Nucleus accumbens (tissue), 56 donors: ENCODE measurements at regions not wholly inside any gene's neighbourhood (a gene's known extent, or its start where the extent isn't known, plus 50 kb on each side); places are given as distances from the start of the nearest gene placed in this dataset.
A peak's percentile ranks its signal among the peaks of the same experiment; 100 is the strongest.

Experiments
- DNase-seq, 56 donors: peaks; one replicate each; lab custom pipeline; 2025; lab: John Stamatoyannopoulos, UW

GRCh38 chr2:103264058-103264768, 502.4 kb downstream of the TMEM182 start:
- DNase-seq = no peak

DNA sequence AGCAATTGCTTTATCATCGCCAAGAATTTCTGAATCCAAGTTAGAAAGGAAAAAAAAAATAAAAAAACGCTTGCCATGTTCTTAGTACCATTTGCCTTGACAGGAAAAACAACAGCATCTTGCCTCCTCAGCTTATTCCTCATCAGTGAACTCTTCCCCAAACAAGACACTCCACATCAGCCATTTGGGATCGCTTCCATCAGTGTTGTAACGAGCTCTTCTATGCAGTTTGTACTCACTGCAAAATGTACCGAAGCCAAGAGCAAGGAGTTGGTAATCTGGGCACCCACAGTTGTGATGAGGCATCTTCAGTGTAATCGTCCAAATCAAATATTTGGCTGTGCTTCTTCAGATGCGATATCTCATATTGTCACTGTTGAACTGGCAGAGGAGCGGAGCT, 503.7 kb downstream of the TMEM182 start:
- DNase-seq = no peak

DNA sequence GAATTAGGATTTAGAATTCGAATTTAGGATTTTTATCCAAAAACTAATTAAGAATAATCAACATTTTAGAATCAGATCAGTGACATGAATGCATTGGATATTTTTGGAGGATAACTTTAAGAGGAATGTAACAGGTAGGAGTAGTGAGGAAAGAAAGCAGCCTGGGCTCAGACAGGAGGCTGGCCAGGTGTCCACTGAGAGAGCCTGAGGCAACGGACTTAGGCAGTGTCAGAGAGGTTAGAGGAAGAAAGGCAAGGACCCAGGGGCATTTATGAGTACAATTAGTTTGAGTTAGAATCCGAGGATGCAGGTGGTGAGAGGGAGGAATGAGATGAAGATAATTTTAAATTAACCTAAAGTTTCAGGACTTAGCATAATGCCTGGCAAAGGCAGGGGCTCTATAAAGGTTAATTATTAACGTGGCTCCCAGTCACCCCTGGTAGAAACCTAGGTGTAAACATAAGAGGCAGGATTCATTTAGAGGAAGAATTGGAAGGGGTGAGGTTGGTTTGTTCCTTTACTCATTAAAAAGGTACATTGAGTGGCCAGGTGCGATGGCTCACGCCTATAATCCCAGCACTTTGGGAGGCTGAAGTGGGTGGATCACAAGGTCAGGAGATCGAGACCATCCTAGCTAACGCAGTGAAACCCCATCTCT, 507.1 kb downstream of the TMEM182 start:
- no peak for DNase-seq

DNA sequence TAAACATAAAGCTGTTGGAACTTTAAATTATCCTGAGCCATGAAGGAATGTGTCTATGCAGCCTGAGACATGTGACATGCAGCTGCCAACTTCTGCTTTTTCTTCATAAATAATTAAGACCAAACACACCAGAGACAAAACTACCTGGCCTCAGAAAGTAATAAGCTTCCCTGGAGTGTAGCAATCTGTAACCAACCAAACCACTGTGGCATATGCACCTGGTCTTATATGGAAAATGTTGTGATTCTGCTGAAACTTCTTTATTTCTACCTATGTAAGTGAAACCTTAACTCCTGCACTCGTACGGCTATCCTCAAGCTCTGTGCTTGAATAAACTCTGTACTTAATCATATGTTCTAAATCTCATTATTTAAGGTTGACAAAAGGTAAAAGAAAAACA, 515.0 kb downstream of the TMEM182 start:
- no peak for DNase-seq

GRCh38 chr2:103284750-103285149, 522.9 kb downstream of the TMEM182 start:
- DNase-seq = no peak

- DNase-seq = no peak
Measured at GRCh38 chr2:103285354-103285753, 523.5 kb downstream of the TMEM182 start.

GRCh38 chr2:103287746-103288145, 525.9 kb downstream of the TMEM182 start:
- DNase-seq = no peak

GRCh38 chr2:103288696-103289095, 526.9 kb downstream of the TMEM182 start:
- DNase-seq = no peak

DNA sequence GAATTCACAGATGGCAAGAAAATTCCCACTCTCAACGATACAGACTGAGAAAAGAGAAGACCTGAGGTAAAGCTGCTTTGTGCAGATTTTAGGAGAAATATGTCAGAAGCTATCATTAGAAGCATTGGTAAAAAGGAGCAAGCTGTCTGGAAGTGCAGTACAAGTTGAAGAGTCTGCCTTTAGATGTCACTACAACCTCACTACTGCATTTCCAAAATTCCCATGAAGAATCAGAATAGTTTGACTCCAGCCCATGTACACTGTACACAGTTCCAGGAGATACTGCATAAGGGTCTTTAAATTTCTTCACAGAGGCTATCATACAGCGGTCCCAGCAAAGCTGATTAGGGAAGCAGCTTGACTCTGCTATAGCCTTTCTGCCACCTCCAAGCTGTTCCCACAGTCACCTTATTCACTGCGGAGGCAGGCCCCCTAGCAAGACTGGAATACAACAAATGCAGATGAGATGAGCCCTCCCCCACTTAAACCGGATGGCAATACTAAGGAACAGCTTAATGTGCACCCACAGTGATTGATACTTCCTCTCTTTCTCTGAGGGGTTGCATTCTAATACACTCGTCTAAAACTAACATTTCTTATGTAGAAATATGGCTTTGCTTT, 527.4 kb downstream of the TMEM182 start:
- DNase-seq = peak in 3 of 56 donors; percentile 2 to 8 (median 3)

- no peak for DNase-seq
Measured at GRCh38 chr2:103292573-103292972, 530.7 kb downstream of the TMEM182 start.

GRCh38 chr2:103293067-103293741, 531.4 kb downstream of the TMEM182 start:
- no peak for DNase-seq

DNA sequence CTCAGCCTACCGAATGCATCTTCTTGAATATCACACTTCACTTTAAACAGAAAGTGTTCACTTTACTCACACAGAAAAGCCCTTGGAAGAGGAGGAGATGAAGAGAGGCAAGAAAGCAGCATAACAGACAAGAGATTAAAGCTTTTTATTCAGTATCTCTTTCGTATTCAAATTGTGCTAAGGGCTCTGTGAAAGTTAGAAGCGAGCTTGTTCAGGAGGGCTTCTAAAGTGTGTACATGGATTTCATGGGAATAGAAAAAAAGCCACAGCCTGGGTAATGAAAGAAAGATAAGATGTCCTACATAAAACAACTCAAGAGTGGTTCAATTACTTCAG, 531.9 kb downstream of the TMEM182 start:
- no peak for DNase-seq

DNA sequence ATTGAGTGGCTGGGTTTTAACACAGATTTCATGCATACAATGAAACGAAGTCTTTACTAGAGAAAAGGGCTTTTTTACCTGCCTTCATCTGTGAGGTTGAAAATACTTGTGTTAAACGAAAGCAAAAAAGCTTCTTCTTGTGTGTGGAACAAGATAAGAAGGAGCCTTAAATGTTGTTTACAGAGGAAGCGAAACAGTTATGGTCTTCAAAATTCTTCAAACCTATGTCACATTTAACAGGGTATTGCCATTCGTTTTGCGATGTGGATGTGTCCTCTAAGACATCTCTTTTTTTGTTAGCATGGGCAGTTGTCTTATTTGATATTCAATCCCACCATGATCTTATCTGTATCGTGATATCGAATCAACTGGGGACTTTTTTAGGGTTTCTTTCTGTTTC, 532.6 kb downstream of the TMEM182 start:
- DNase-seq = no peak

DNA sequence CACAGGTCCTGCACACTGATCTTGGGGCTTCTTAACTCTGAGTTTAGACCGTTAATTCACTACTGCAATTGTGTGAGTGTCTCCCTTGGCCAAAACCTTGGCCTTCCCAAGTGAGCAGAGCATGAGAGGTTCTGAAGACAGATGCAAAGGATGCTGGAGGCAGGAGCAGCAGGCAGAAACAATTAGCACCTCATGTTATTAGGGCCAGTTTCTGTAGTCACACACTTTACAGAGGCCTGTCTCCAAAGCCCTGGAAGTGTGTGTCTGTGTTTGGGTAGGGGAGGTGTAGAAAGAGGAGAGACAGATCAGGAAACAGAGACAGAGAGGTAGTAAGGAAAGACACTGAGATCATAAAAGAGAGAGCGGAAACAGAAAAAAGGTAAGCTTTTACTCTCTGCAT, 533.8 kb downstream of the TMEM182 start:
- no peak for DNase-seq

- DNase-seq = no peak
Measured at GRCh38 chr2:103324671-103325070, 562.8 kb downstream of the TMEM182 start.

DNA sequence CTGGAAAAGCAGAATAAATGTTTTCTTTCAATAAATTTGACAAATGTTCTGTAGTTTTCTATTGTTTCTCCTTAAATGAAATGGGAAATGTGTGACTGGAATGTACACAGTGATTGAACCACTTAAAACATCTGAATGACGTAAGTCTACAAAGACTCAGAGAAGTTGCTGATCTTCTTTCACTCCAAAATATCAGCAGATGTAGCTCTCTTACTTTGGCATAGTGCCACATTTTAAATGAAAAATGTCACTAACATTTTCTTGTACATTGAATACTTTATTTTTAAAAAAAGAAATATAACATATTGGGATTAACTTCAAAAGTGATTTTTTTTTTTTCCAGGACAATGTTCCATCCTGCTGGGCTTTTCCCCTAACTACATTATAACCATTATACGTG, 565.6 kb downstream of the TMEM182 start:
- DNase-seq = no peak

DNA sequence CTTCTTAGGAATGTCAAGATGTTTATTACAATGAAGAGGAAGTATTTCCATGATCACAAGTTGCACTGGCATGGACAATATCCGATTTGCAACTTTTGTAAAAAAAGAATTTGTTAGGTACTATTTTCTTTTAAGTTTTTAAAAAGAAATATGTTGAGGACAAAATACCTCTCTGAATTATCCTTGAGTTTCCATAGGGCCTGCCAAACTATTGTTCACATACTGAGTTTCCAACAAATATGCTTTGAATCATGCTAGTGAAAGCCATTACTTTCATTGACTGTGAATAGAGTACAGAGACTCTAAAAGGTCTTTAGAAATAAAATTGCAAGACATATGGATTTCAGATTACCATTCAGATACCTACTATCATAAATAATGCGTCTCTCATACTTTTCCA, 566.1 kb downstream of the TMEM182 start:
- no peak for DNase-seq

DNA sequence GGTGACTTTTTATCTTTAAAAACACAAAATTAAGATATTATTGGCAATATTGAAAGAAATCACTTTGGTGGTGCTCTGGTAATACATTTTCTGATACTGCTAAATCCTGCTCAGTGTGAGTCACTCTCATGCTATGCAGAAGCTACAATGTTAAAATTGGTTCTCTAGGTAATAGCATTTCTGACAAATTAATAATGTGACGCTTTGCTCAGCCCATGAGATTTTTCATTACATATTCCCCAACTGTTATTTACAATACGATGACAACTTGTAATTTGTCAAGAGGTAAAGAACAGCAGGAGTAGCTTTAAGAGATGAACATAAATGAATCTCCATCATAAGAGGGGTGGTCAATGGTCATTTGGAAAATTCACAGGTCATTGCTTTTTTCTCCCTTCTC, 573.6 kb downstream of the TMEM182 start:
- no peak for DNase-seq

DNA sequence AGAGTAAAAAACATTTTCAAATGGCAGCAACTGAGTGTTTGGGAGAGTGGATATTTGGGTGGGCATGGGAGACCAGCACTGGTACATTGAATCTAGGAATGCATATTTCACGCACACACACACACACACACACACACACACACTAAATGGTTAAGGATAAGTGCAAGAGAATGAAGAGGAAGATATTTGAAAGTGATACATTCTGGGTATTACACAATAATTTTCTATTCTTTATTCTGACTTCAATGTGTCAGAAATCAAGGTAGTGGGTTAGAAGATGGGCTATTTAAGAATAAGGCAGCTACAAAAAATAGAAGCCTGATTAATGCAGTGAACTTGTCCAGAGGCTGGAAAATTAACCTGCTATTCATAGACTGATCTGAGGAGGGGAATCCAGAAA, 577.0 kb downstream of the TMEM182 start:
- DNase-seq = no peak

- no peak for DNase-seq
Measured at GRCh38 chr2:103346780-103347179, 584.9 kb downstream of the TMEM182 start.

DNA sequence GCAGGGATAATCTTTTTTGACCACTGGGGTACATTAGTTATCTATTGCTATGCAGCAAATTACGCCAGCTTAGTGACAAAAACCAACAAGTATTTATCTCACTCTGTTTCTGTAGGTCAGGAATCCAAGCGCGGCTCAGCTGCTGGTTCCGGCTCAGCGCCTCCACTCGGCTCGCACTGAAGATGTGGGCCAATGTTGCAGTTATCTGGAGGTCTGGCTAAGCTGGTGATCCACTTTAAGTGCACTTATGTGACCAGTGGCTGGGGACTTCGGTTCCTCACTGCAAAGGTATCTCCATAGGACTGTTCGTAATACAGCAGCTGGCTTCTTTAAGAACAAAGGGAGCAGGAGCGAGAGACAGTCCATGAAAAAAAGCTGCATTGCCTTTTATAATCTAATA, 591.9 kb downstream of the TMEM182 start:
- DNase-seq = no peak

GRCh38 chr2:103355287-103355686, 593.5 kb downstream of the TMEM182 start:
- DNase-seq = no peak
